GM18909 (cell line): ENCODE measurements at regions not wholly inside any gene's neighbourhood (a gene's known extent, or its start where the extent isn't known, plus 50 kb on each side); places are given as distances from the start of the nearest gene placed in this dataset.

Experiments used
- ATAC-seq: cut with Tn5 transposase; IDR thresholded peaks from one replicate; pipeline ENCODE4 v1.9.1; 2021; ENCODE audit warnings: mild to moderate bottlenecking; ENCODE audit not compliant: unreplicated experiment, poor library complexity

DNA sequence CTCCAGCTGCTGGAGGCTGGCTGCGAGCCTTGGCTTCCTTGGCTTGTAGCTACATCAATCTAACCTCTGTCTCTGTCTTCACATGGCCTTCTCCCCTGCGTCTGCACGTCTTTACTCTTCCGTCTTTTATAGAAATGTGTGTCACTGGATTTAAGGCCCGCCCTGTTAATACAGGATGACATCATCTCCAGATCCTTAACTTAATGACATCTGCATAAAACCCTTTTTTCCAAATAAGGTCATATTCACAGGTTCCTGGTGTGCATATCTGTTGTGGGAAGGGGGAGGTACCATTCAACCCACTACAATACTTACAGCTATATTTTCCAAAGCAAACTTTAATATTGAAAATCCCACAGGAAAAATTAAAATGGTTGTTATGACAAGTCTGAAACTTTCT is 165.3 kb upstream of the FOXD3 start:
- no peak for ATAC-seq

DNA sequence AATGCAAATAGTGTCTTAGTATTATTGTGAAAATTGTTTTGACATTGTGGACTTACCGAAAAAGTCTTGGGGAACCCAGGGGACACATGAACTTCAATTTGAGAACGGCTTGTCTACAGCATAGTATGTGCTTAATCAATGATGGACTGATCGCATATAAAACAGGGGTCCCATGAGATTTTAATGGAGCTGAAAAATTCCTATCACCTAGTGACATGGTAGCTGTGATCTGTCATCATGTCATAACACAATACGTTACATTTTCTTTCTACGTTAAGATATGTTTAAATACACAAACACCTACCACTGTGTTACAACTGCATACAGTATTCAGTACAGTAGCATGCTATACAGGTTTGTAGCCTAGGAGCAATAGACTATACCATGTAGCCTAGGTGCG is 153.3 kb upstream of the FOXD3 start:
- ATAC-seq: no peak

DNA sequence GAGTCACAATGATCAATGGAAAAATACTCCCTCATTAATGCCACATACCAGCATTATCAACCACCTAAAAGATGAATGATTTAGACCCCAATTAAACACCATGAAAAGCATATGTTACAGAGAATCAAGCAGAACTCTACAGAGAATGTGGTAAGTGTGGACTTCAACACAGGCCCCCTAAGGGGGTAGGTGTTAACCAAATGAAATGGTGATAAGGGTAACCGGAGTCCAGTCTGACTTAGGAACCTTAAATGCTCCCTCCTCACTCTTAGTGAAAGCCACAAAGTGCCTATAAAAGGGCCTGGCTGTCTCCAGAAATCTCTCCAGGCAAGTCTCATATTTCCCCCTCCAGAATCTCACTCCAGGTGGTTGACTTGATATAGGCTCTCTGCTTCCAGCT is 149.2 kb upstream of the FOXD3 start:
- no peak for ATAC-seq

DNA sequence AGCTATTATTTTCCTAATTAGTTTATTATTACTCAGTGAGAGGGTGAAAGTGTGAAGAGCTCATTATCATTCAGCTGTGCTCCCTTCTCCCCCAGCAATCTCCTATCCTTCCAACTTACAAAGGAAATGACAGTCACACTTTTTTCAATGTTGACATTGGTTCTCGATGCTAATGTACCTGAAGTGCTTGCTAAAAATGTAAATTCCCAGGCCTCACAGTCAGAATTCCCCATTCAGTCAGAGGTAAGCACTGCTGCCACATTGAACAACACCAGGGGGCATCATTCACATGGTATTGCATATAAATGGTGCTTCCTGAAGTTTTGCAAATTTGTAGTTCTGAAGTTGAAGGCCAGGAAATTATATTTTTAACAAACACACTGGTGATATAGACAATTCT is 132.7 kb upstream of the FOXD3 start:
- no peak for ATAC-seq

DNA sequence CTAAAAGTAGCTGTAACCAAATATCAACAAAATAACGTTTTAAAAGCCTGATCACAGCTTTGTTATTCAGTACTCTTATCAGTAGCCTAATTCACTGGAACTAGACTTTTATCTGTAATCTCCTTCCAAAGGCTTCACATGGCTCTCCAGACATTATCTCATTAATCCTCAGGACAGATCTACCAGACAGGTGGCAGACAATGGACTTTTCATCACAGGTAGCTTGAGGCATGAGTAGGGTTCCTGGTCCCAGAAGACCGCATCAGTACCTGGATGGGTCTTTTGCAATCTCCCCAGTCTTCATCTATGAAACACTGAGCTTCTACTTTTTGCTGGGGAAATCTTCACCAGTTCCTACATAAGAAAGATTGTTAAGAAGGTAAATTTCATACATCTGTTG is 132.2 kb upstream of the FOXD3 start:
- no peak for ATAC-seq

DNA sequence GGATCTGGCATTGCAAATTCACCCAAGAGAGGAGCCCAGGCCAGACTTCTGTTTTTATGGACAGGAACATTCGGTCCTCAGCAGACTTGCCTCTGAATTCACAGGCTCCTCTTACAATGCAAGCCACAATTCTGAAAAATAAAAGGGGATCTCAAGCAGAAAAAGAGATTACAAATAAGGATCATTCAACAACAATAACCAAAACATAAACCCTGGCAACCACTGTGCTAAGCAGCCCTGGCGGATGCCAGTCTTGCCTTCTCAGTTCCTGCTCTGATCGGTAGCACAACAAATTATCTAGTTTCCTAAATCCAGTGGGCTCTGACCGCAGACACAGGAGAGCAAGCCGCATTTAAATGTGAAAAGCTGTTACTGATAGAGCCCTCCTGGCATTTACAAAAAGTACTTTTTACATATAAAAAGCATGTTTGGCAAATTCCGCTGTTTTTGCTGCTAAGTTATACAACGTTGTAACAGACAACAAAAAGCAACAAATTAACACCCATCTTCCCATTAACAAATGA is 123.4 kb upstream of the FOXD3 start:
- ATAC-seq: no peak

DNA sequence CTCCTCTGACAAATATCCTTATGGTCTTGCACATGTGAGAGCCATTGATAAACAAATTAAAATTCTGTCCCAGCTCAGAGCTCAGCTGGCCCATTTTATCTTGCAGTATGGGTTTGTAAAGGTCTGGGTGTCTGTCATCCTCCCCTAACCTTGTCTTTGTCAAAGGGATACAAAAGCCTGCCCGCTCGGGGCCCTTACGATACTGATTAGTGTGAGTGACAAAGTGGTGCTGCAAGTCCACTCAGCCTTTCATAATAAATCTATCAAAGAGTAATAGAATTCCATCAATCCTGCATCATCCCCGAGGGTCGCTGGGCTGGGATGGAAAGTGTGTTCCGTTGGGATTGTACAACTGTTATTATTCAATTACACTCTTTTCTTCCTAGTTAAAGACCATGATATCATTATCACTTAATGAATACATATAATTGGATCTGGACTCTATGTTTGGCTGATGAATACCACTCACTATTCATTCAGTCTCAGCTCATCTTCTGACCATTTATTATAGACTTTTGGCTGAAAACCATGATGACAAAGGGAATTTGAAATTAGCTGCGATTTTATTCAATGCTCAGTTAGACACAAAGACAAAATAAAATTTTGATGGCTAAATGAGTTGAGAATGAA is 122.5 kb upstream of the FOXD3 start:
- ATAC-seq: no peak

DNA sequence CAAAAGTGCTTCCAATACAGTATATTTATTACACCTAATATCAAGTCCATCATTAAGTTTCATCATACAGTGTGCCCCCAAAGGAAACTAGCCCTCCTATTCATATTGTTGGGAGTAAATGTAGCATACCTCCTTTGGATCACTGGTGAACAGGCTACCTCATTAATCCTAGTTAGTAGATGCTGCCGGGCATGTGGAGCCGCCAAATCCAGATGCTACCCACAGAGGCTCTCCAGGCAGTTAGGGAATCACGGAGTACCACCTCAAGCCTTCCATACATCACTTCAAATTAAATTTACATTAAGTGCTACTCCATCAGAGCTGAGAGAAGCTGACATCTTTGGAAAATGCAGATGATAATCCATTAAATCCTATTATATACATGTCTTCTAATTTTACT is 121.7 kb upstream of the FOXD3 start:
- ATAC-seq: no peak

DNA sequence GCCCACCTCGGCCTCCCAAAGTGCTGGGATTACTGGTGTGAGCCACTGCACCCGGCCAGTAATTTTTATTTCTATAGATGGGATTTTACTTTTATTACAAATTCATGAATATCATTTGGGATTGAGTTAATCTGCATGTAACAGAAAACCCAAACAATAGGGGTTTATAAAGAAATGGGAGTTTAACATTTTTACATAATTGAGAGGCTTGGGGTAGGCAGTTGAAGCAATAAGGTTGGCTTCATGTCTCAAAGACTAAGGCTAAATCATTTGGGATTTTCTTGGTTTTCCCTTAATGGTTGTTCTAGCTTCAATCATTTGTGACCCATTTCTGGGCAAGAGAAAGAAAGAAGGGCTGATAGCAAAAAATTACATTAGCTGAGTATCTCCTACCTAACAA is 118.7 kb upstream of the FOXD3 start:
- no peak for ATAC-seq

DNA sequence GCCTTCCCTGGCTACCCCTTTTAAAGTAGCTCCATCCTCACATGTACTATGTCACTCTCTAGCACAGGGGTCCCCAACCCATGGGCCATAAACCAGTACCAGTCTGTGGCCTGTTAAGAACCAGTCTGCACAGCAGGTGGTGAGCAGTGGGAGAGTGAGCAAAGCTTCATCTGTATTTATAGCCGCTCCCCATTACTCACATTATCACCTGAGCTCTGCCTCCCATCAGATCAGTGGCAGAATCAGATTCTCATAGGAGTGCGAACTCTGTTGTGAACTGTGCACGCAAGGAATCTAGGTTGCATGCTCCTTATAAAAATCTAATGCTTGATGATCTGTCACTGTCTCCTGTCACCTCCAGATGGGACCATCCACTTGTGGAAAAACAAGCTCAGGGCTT is 116.6 kb upstream of the FOXD3 start:
- no peak for ATAC-seq

DNA sequence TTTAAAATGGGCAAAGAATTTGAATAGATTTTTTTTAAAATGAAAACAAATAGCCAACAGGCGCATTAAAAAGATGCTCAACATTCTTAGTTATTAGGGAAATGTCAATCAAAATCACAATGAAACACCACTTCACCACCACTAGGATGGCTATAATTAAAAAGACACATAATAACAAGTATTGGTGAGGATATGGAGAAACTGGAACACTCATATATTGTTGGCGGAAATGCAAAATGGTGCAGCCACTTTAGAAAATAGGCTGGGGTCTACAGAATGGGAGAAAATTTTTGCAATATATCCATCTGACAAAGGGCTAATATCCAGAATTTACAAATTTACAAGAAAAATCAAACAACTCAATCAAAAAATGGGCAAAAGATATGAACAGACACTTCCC is 107.8 kb upstream of the FOXD3 start:
- no peak for ATAC-seq

DNA sequence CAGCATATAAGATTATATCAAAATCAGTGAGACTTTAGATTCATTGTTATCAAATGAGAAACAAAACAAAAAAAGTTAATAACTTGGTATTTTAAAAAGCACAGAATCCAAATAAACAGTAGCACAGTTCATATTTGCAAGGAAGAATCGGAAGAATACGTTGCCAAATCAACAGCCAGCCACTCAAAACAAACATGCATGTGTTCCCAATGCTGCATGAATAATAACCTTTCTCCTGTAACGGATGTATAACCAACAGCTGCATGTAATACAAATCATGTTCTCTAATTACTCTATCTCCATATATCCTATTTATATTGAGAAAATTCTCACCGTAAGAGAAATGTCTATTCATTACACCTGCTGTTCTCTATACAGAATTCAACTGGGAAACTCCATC is 98.9 kb upstream of the FOXD3 start:
- no peak for ATAC-seq

DNA sequence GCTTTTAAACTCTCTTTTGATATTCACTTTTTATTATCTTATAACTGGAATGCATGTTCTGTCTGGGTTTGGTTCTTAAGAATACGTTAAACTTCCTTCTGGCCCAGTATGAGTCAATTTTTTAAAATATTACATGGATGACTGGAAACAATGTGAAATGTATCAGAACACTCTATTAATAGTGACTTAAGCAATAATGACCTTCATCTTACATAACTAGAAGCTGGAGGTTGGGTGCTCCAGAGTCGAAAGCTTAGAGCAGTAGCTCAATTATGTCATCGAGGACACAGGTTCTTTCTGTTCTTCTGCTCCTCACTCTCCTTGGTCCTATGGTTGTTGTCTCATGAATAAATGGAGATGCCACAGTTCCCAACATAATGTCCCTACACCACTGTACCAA is 91.6 kb upstream of the FOXD3 start:
- no peak for ATAC-seq

DNA sequence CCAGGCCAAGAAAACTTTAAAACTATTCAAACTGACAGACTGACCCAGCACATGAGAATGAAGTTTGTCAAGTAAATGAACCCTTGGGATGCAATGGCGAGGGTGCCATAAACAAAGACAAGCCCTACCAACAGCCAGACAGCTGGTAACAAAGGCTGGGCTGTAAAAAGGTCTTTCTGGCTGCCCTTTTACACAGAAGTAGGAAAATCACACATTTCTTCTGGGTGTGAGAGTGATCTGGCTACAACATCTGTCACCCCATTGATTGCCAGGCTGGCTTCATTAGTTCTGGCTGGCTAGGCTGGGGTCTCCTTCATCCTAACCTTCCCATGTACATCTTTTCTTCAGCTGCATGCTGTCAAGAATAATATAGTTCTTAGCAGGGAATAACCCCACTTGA is 83.6 kb upstream of the FOXD3 start:
- no peak for ATAC-seq

DNA sequence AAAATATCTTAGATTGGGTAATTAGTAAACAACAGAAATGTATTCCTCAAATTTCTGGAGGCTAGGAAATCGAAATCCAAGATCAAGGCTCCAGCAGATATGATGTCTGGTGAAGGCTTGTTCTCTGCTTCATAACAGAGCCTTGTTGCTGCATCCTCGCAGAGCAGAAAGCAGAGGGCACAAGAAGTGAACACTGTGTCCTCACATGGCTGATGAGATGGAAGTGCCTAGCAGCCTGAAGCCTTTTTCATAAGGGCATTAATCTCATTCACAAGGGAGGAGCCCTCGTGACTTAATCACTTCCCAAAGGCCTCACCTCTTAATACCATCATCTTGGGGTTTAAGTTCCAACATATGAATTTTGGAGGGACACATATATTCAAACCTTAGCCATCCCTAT is 77.2 kb upstream of the FOXD3 start:
- no peak for ATAC-seq

DNA sequence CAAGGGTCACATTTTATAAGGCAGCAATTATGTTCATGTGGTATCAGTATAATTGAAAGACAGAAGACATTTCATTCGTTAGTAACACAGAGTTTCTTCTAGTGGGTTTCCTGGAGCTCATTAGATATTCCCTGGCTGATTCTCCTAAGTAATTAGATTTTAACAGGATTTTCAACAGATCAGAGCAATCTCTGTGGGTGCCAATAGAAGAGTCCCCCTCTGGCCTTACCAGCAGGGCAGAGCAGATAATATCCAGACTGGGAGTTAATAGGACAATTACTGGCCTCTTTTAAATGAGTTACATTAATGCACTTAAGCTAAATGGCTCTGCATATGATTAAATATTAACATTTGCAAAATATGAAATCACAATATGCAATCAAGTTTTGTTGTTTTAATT is 74.2 kb upstream of the FOXD3 start:
- no peak for ATAC-seq

DNA sequence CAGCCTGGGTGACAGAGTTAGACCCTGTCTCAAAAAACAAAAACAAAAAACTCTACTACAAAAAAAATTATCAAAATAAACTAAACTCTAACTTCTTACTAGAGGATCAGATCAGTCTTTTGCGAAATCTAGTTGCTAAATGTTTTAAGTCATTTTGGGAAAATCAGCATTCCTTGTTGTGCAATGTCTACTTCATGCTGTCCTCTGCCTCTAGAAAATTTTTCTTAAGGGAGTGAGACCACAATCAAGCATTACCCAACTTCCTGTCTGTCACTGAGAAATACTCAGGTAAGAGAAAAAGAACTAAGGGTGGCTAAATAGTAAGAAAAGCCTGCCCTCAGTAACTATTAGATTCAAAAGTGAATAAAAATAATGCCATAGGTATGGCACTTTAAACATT is 67.2 kb upstream of the FOXD3 start:
- ATAC-seq: no peak

DNA sequence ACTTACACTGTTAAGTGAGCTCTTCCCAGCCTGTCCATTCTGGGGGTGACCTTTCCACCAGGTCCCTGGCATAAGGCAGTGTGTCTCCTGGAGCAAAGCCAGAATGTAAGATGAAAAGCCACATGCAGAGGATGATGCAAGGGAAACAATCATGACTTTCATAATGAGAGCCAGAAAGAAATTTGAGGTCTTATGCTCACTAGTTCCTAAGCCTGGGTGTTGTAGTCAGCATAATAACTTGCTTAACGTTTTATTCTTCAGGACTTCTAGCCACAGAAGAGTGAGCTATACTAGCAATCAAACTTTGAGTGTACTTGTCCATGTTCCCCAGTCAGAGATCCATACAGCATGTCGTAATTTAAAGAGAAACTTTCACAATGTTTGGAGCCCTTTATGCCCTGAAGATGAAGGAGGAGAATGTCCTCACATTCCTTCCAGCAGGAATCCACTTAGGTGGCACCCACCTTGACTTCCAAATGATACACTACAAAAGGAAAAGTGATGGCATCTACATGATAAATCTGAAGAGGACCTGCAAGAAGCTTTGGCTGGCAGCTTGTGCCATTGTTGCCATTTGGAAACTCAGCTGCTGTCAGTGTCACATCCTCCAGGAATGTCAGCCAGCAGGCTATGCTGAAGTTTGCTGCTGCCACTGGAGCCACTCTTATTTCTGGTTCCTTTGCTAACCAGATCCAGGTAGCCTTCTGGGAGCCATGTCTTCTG is 60.5 kb upstream of the FOXD3 start:
- ATAC-seq: no peak

DNA sequence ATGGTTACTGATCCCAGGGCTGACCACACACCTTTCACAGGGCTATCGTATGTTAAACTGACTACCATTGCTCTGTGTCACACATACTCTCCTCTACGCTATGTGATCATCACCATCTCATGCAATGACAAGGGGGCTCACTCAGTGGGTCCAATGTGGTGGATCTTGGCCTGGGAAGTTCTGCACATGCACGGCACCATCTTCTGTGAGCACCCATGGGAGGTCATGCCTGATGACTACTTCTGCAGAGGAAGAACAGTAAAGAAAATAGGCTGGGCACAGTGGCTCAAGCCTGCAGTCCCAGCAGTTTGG is 60.0 kb upstream of the FOXD3 start:
- ATAC-seq: no peak

DNA sequence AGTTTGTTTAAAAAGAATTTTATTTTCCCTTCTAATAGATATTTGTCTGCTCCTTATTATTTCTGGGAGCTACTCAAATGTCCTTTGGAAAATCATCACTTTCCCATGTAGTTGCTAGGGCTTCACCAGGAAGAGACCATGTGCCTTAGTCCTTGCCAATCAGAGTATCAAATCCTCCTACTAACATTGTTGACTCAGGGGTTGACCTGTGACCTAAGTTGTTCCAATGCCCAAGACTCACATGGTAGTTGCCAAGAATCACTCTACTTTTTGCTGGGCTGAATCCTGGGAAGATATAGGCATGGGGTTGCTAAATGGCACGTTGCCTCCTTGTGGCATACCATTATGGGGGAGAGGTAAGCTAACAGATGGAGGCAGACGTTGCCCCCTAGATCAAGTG is 58.2 kb upstream of the FOXD3 start:
- no peak for ATAC-seq

DNA sequence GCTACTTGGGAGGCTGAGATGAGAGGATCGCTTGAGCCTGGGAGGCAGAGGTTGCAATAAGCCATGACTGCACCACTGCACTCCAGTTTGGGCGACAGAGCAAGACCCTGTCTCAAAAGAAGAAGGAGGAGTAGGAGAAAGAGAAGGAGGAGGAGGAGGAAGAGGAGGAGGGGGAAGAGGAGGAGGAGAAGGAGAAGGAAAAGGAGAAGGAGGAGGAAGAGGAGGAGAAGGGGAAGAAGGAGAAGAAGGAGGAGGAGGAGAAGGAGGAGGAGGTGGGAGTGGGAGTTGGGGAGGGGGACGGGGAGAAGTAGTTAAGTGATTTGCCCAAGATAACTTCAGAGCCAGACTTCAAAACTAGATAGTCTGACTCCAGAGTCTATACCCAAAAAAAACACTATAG is 55.5 kb upstream of the FOXD3 start:
- ATAC-seq: no peak

DNA sequence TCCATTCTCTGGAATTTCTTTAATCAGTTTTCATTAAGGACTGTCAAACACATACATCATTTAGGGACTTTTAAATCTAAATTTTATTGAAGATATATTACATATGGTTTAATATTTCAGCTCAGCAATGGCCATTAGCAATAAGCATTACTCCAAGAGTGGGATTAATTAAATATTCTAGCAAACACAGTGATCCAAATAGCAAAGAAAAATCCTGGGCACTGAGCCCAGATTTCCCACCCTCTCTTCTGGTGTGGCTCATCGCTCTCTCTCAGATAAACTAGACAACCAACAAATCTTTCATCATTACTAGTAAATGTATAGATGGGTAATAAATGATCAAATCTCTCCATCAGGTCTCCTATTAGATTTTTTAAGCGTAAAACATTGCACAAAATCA is 53.5 kb upstream of the FOXD3 start:
- no peak for ATAC-seq
